OCI-LY7 (cell line): ENCODE measurements at regions not wholly inside any gene's neighbourhood (a gene's known extent, or its start where the extent isn't known, plus 50 kb on each side); places are given as distances from the start of the nearest gene placed in this dataset.

ENCODE experiments used
- EZH2phosphoT487 ChIP-seq: fragments of 200-600 bp; sonication (generic); IDR thresholded peaks from 2 replicates; pipeline ENCODE4 v1.6.1; 2018; ENCODE audit warnings: low read depth, borderline replicate concordance, mild to moderate bottlenecking, mixed run types, antibody characterized with exemption, low read length, moderate library complexity, mixed read lengths
- TF ChIP-seq, protein P1 (sequence below): fragments of 200-600 bp; sonication (generic); conservative IDR thresholded peaks from 2 replicates; pipeline ENCODE4 v1.5.1; 2014; ENCODE audit warnings: mild to moderate bottlenecking, antibody characterized with exemption, low read length, moderate library complexity, mixed read lengths

- TF ChIP-seq, protein P1, sequence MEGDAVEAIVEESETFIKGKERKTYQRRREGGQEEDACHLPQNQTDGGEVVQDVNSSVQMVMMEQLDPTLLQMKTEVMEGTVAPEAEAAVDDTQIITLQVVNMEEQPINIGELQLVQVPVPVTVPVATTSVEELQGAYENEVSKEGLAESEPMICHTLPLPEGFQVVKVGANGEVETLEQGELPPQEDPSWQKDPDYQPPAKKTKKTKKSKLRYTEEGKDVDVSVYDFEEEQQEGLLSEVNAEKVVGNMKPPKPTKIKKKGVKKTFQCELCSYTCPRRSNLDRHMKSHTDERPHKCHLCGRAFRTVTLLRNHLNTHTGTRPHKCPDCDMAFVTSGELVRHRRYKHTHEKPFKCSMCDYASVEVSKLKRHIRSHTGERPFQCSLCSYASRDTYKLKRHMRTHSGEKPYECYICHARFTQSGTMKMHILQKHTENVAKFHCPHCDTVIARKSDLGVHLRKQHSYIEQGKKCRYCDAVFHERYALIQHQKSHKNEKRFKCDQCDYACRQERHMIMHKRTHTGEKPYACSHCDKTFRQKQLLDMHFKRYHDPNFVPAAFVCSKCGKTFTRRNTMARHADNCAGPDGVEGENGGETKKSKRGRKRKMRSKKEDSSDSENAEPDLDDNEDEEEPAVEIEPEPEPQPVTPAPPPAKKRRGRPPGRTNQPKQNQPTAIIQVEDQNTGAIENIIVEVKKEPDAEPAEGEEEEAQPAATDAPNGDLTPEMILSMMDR: 0 out of 2 replicates have a peak, but pooled peaks have one; percentile 19
- TF ChIP-seq EZH2phosphoT487: no peak
Observed at GRCh38 chr15:67935244-67935643, 95.4 kb upstream of the RNU6-1 start.
